GM19023 (cell line): ENCODE measurements at regions not wholly inside any gene's neighbourhood (a gene's known extent, or its start where the extent isn't known, plus 50 kb on each side); places are given as distances from the start of the nearest gene placed in this dataset.
"Not testable (repeated sequence)": the region's sequence is repeated elsewhere in the genome, so short reads cannot be mapped to it uniquely, and the experiment has no call there.

Experiments
- ATAC-seq: cut with Tn5 transposase; IDR thresholded peaks from one replicate; pipeline ENCODE4 v1.9.1; 2021; ENCODE audit warnings: mild to moderate bottlenecking, moderate library complexity; ENCODE audit not compliant: unreplicated experiment

DNA sequence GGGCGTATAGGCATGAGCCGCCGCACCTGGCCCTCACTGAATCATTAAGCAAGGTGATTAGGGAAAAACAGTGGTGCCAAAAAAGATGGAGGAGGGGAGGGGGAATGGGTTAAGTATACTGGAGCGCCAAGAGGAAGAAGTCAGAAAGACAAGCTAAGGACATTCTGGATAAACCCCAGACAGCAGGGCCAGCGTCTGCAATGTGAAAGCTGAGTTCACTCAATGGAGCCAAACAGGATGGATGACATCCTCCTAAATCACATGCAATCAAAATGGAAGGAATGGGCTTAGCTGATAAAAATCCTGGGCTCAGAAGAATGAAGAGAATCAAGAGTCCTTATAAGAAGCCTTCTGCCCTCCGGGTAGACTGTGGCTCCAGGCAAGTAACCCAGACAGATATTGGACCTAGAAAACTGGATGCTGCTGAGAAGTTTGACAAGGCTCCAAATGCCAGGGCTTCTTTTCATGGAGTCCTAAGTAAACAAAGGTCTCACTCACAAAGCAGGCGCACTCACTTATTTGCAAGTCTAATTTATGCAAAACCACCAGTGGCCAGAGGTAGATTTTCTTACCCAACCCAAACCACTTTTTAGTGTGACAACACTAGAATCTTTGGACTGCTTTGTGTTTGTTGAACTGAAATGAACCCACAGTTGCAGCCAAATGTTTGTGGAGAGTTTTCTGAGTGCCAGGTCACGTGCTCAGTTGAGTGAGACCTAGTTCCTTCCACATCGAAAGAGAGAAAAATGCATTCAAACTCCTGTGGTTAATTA is 519.1 kb upstream of the AUTS2 start:
- ATAC-seq: no peak

DNA sequence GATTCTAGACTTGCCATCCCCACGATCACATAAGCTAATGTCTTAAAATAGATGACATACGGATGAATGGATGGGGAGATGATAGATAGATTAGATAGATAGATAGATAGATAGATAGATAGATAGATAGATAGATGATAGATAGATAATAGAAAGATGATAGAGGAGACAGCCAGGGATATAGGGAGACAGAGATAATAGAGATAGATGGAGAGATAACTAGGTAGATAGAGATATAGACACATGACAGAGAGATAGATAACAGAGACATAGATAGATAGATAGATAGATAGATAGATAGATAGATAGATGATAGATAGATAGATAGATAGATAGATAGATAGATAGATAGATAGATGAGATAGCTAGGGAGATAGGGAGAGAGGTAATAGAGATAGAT is 511.0 kb upstream of the AUTS2 start:
- not testable (repeated sequence) for ATAC-seq

DNA sequence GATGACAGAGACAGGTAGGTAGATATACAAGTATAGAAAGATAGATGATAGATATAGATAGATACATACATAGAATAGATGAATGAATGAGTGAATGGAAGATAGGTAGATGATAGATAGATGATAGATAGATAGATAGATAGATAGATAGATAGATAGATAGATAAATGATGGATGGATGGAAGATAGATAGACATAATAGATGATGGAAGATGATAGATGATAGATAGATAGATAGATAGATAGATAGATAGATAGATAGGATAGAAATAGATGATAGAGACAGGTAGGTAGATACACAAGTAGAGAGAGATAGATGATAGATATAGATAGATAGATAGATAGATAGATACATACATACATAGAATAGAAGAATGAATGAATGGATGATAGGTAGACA is 510.1 kb upstream of the AUTS2 start:
- ATAC-seq: no peak

DNA sequence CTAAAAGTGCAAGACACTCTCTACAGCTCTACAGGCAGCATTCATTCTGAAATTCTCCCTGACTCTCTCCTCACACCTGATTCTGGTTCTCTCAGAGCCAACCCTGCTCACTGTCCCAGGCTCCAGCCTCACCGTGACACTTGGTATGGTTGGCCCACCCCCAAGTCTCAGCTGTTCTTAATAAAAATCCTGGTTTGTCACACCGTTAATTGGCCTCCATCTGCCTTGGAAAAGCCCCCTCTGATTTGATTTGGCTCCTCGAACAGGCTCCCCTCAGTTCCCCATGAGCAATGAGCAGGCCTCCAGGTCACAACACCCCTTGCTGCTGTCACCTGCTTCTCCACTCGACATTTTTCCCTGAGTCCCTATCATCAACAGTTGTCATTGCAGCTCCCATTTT is 507.3 kb upstream of the AUTS2 start:
- no peak for ATAC-seq

DNA sequence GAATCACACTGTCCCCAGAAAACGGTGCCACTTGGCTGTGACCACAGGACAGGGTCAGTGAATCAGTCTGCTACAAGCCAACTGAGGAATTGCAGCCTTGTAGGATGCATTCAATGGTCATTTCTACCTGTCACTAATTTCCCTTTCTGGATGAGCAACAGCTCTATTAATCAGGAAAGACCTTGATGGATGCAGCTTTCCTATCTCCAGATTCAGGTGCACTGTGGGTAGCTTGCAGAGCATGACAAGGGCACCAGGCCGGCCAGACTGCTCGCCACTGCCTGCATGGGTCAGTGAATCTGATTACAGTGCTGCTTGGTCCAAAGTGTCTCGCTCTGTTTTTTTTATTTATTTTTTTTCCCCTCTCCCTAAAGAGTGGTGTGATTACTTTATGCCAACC is 506.8 kb upstream of the AUTS2 start:
- ATAC-seq: no peak

DNA sequence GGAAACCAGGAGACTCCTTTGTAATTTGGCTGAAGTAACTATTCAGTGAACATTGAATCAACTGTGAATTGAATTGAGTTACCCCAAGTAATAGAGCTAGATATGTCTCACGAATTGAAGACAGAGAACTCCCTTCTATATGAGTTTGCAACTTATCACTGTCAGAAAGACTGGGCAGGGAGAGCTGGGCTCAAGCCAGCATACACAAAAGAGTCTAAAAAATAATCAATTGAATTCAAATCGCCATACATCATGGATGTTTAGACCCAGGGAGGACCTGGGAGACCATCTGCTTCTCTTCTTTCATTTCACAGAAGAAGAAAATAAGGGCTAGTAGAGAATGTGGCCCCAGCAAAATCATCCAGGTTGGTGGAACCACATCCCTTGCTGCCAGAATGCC is 503.1 kb upstream of the AUTS2 start:
- no peak for ATAC-seq

DNA sequence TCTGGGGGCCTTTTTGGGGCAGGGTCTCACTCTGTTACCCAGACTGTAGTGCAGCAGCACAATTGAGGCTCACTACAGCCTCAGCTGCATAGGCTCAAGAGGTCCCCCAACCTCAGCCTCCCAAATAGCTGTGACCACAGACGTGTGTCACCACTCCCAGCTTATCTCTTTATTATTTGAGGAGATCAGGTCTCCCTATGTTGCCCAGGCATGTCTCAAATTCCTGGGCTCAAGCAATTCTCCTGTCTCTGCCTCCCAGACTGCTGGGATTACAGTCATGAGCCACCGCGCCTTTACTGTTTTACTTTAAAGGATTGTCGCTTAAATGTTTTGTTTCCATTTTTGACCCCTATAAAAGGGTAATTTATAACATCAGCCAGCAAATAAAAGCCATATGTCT is 502.6 kb upstream of the AUTS2 start:
- ATAC-seq: no peak

DNA sequence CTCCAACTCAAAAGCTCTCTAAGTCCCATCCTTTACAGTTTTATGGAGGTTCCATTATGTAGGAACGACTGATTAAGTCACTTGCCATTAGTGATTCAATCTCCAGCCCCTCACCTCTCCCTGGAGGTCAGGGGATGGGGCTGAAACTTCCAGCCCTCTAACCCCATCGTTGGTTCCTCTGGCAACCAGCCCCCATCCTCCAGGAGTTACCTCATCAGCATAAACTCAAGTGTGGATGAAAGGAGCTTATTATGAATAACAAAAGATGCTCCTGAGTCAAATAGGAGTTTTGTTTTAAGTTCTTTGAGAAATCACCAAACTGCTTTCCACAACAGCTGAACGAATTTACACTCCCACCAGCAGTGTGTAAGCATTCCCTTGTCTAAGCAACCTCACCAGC is 494.3 kb upstream of the AUTS2 start:
- ATAC-seq: no peak

DNA sequence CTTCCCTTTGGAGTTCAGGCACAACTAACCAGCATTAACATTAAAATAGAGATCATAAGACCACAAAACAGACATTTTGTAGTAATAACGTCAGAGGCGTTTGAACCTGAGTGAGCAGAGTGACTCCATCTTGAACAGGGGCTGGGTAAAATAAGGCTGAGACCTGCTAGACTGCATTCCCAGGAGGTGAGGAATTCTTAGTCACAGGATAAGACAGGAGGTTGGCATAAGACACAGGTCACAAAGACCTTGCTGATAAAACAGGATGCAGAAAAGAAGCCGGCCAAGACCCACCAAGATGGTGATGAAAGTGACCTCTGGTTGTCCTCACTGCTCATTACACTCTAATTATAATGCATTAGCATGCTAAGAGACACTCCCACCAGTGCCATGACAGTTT is 493.2 kb upstream of the AUTS2 start:
- no peak for ATAC-seq

DNA sequence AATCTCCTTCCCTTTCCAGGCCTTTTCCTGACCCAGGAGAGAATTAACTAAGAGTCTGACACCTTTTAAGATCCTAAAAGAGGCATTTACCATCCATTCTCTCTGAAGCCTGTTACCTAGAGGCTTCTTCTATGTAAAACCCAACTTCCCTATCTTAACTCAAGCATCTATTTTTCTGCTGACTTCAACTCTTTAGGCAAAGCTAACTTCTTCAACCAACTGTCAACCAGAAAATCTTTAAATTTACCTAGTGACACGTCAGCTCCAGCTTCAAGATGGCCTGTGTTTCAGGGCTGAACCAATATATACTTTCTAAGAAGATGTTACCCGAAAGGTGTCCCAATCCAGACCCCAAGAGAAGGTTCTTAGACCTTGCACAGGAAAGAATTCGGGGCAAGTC is 492.3 kb upstream of the AUTS2 start:
- no peak for ATAC-seq

DNA sequence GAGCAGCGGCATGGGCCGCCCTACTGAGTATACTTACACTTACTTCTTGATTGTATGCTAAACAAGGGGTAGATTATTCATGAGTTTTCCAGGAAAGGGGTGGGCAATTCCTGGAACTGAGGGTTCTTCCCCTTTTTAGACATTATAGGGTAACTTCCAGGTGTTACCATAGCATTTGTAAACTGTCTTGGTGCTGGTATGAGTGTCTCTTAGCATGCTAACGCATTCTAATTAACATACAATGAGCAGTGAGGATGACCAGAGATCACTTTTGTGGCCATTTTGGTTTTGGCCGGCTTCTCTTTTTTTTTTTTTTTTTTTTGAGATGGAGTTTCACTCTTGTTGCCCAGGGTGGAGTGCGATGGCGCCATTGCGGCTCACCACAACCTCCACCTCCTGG is 491.8 kb upstream of the AUTS2 start:
- ATAC-seq: not testable (repeated sequence)

DNA sequence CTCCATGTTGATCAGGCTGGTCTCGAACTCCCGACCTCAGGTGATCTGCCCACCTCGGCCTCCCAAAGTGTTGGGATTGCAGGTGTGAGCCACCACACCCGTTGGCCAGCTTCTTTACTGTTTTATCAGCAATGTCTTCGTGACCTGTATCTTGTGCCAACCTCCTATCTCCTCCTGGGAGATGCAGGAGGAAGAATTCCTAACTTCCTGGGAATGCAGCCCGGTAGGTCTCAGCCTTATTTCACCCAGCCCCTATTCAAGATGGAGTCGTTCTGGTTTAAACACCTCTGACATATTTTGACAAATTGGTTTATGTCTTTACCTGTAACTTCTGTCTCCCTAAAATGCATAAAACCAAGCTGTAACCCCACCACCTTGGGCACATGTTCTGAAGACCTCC is 491.3 kb upstream of the AUTS2 start:
- not testable (repeated sequence) for ATAC-seq

DNA sequence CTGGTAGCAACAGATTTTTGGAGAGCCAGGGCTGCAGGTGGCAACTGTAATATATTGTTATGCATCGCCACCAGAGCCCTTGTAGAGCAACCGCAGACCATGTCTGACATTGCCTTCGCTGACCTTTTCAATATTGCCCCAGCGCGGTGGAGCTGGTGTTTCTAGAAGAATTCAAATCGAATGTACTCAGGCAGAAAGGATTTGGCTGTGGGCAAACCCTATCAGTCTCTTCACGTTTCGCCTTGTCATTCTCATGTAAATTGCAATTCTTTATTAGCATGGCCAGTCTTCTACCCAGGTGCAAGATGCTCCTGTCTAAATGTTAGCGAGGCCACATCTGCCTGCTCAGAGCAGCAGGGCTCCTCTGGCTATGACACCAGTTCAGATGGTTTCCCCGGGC is 490.2 kb upstream of the AUTS2 start:
- ATAC-seq: no peak

DNA sequence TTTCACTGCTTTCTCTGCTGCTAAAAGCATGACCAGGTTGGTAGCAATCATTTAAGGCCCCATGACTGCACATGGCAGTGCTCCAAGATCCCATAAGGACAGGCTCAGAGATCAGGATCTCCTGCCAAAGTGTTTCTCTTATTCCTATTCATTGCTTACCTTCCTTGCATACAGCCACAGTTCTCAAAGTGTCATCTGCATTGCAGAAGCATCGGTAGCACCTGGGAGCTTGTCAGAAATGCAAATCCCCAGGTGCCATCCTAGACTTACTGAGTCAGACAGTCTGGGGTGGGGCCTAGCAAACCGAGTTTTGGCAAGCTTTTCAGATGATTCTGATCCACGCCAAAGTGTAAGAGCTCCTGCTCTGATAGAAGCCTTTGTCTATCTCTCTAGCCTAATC is 489.0 kb upstream of the AUTS2 start:
- ATAC-seq: no peak

DNA sequence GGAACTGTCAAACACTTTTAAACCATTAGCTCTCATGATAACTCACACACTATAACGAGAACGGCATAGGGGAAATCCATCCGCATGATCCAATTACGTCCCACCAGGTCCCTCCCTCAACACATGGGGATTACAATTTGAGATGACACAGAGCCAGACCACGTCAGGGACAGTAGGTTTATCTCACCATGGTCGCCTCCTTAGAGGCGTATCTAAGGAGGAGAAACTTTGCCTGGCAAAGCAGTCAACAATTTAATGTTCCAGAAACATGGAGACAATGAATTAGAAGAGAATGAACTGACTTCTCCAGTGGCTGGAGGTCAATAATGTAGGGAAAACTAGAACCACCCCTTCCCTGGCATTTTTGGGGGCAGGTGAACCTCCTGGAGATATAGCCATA is 488.4 kb upstream of the AUTS2 start:
- ATAC-seq: no peak

DNA sequence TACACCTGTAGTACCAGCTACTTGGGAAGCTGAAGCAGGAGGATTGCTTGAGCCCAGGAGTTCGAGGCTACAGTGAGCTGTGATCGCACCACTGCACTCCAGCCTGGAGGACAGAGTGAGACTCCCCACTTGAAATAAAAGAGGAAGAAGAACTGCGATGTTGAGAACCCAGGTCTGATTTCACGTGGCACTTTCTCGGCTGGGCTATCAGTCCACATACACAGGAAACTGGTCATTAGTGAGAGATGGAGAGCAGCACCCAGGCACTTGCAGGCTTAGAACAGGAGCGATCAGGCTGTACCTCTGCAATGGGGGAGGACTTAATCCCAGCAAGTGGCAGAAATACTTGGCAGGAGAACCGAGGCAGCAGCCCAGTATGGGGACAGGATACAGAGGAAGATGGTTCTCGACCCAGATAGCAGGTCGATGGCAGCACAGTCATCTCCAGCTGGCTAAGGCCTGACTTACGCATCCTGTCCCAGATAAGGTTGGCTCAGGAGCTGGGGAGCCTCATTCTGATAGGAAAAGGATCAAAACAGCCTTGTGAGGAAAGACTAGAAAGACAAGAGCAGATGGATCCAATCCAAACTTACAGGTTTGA is 487.7 kb upstream of the AUTS2 start:
- ATAC-seq: no peak

DNA sequence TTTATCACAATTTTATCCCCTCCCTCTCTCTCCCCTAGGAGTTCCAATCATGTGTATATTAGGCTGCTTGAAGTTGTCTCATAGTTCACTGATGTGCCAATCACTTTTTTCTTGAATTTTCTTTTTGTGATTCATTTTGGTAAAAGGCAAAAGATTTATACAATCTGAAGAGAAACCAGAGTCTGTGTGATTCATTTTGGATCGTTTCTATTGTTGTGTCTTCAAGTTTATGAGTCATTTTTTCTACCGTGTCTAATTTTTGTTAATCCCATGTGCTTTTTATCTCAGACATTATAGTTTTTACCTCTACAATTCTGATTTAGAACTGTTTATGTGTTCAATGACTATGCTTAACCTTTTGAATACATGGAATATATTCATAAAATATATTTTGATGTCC is 483.9 kb upstream of the AUTS2 start:
- ATAC-seq: no peak

DNA sequence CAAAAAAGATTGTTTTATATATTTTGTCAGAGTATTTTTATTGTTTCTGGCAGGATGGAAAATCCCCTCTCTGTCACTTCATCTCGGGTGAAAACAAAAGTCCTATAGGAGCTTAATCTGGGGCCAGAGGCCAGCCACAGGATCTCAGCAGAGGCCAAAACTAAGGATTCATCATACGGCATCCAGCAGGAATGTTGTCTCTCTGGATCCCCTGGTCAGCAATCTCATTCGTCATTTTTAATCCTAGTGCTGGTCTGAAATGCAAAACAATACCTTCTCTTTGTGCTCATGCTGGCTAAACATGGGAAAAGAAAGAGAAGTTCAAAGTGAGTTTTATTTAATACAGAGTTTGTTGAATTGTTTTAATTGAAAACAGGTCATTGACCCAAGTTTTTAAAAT is 482.5 kb upstream of the AUTS2 start:
- no peak for ATAC-seq

DNA sequence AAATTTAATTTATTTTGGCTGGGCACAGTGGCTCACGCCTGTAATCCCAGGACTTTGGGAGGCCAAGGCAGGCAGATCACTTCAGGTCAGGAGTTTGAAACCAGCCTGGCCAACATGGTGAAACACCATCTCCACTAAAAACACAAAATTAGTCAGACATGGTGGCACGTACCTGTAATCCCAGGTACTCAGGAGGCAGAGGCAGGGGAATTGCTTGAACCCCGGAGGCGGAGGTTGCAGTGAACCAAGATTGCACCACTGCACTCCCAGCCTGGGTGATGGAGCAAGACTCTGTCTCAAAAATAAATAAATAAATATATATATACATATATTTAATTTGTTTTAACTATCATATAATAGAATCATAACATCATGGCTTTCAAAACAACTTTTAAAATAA is 482.1 kb upstream of the AUTS2 start:
- ATAC-seq: not testable (repeated sequence)

DNA sequence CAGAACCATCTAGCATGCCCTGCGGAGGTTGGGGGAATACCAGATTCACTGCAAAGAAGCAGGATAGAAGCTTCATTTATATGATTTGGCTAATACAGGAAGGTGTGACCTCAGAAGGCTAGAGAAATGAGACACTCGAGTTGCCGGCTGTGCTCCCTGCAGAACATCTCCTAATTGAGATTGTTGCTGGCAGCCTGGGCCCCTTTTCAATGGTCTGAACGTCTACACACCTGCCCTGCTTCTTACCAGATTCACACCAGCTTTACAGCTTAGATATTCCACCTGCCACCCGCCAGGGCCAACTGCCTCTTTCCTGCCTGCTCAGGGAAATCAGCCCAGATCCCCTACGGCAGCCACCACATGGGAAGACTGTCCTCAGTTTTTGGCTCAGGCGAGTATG is 475.3 kb upstream of the AUTS2 start:
- ATAC-seq: no peak

DNA sequence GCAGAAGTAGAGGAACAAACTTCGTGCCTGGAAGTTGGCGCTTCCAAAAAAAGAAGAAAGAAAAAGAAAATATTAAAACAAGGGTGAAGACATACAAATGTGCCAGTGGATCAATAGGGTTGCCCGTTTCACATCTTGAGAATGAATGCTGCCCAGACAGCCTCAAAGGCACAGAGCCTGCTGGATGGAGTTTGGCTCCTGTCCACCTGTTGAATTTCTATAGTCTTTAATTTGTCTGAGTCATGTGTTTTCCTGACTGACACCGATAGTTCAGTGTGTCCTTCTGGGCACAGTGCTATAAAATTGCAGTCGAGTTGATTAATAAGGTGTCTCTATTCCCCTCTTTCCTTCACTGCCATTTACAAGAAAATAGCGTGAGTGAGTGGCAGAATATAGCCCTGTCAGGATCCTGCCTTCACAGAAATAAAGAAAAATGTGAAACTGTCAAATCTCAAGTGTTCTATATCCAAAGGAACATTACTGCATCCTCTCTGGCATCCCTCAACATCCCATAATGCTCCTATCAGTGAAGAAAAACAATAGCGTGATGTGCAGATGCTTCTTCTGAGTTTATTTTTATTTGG is 471.3 kb upstream of the AUTS2 start:
- no peak for ATAC-seq

DNA sequence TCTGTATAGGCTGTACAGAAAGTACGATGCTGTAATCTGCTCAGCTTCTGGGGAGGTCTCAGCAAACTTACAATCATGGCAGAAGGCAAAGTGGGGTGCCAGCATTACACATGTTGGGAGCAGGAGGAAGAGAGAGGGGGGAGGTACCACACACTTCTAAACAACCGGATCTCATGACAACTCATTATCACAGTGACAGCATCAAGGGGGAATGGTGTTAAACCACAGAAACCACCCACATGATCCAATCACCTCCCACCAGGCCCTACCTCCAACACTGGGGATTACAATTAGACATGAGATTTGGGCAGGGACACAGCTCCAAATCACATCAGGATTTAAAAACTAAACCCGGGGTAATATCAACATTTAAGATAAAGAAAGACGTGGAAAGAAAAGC is 468.8 kb upstream of the AUTS2 start:
- no peak for ATAC-seq

DNA sequence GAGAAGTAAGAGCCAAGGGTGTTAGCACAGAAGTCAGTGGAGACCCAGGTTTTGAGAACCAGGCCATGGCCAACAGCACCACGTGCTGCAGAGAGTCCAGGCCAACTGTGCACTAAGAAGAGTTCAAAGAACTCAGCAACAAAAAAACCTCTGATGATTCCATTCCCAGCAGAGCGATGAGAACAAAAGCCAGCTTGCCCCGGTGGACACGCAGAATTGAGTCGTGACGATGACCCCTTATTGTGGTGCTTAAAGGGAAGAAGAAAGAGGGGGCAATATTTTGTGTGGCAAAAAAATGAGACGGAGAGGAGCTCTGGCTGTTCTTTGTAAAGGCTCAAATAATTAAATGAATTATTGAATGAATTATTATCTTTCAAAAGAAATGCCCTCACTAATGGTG is 468.3 kb upstream of the AUTS2 start:
- ATAC-seq: no peak
